Testis (tissue), 2 donors: ENCODE measurements at regions not wholly inside any gene's neighbourhood (a gene's known extent, or its start where the extent isn't known, plus 50 kb on each side); places are given as distances from the start of the nearest gene placed in this dataset.

ENCODE experiments used
- DNase-seq: peaks from one replicate; pipeline ENCODE4 v3.0.0-alpha.2; 2019
- H3K27ac ChIP-seq, 2 donors: fragments of 200-600 bp; sonication (generic); one replicate each; pipeline ENCODE4 v1.5.1; 2019
- H3K27me3 ChIP-seq: fragments of 200-600 bp; sonication (generic); one replicate; pipeline ENCODE4 v1.5.1; 2019
- H3K36me3 ChIP-seq: fragments of 200-600 bp; sonication (generic); one replicate; pipeline ENCODE4 v1.5.1; 2017; ENCODE audit warnings: low read depth; ENCODE audit errors: missing control alignments
- H3K4me1 ChIP-seq: fragments of 200-600 bp; sonication (generic); one replicate; pipeline ENCODE4 v1.5.1; 2019
- H3K4me3 ChIP-seq, 2 donors: fragments of 200-600 bp; sonication (generic); one replicate each; pipeline ENCODE4 v1.5.1; 2017 to 2019
- H3K9me3 ChIP-seq: fragments of 200-600 bp; sonication (generic); one replicate; pipeline ENCODE4 v1.5.1; 2017
- CTCF ChIP-seq, 3 experiments: fragments of 450-650 bp in 2 of 3; fragments of 200-600 bp in 1 of 3; sonication (generic) in 1 of 3; IDR thresholded peaks; one replicate each; pipeline ENCODE4 v1.5.1; 2016 to 2019; ENCODE audit warnings: antibody characterized with exemption in 3 of 3, mild to moderate bottlenecking in 2 of 3, moderate library complexity in 1 of 3
- POLR2A ChIP-seq: fragments of 450-650 bp; IDR thresholded peaks from one replicate; pipeline ENCODE4 v1.6.1; 2017; ENCODE audit warnings: antibody characterized with exemption, mild to moderate bottlenecking, moderate library complexity
- WGBS, 2 donors: methylation state at CpG; one replicate each; pipeline ENCODE4 v1.1.5; 2018; 5-methylcytosine and 5-hydroxymethylcytosine counted together
- intact Hi-C: fragments of 100-400 bp; cut with DNase I; formaldehyde crosslinking; loops from one replicate; pipeline ENCODE4 v1.15.1; 2023; ENCODE audit warnings: low total_unique reads

DNA sequence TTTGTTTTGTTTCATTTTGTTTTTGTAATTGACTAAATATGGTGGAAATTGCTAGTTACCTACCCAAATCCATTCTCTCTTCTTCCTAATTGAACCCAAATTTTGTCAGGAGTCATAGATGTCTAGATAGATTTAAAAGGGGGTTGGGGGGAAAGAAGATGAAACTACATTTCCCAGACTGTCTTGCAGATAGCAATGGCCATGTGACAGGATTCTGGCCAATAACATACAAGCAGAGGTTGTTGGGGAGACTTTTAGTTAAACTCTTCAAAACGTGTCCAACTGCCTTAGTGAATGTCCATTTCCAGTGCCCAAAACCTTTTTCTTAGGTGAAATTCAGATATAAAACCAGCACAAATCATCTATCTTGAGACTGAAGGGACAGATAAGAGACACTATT, 583.9 kb upstream of the API5 start:
- intact Hi-C loops: no loop called here
- no peaks in the 10 kb centered on the region for H3K9me3 ChIP-seq
- no peak for DNase-seq
- 54% methylated on average over 1 of the region's 1 CpG for WGBS, 2 donors
- TF ChIP-seq CTCF (IDR thresholded peaks at IDR 0.05): no peak
- no peak overlapping the region for H3K27ac ChIP-seq
- H3K4me3 ChIP-seq: no peak overlapping the region
- no peaks in the 10 kb centered on the region for H3K4me1 ChIP-seq
- H3K27me3 ChIP-seq: no peaks in the 10 kb centered on the region
- no peaks in the 10 kb centered on the region for H3K36me3 ChIP-seq

DNA sequence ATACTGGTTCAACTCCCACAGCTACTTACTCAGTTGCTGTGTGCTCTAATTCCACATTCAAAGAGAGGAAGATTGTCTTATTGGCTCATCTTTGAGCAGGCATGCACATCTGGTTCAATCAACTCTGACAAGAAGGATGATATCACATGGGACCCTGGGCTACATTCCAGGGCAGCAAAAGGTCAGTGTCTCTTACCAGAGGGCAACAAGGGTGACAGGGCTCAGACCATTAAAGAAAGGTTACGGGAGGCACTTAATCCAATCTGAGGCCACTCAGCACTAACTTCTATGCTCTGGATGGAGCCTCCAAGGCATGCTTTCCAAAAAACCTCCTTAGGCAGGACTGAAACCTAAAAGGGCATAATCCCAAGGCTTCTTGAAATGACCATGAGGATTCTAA, 549.4 kb upstream of the API5 start:
- intact Hi-C loops: no loop called here
- no peak for DNase-seq

DNA sequence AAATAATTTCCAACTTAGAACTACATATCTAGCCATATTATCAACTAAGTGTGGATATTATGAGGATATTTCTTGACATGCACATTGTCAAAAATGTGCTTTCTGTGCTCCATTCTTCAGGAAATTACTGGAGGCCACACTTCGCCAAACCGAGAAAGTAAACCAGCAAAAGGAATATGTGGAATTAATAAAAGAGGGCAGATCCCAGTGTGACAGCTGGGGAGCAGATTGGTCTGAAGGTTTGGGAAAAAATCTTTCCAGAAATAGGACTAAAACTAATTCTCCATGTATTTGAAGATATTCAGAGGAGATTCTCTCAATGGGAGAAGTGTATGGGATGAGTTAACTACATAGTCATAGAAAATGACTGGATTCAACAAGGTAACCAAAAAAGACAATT, 546.9 kb upstream of the API5 start:
- WGBS, 2 donors: 89 to 93% methylated on average over 2 of the region's 2 CpGs
- no peaks in the 10 kb centered on the region for H3K9me3 ChIP-seq
- H3K4me3 ChIP-seq: no peak overlapping the region
- H3K27me3 ChIP-seq: no peaks in the 10 kb centered on the region
- no peak overlapping the region for H3K27ac ChIP-seq
- no peak for TF ChIP-seq POLR2A
- no peak for TF ChIP-seq CTCF (IDR thresholded peaks at IDR 0.05)
- H3K36me3 ChIP-seq: no peaks in the 10 kb centered on the region
- no peak for DNase-seq
- H3K4me1 ChIP-seq: no peaks in the 10 kb centered on the region
- intact Hi-C loops: no loop called here

More for the DNA sequence above, 549.4 kb upstream of the API5 start:
- H3K4me1 ChIP-seq: no peaks in the 10 kb centered on the region
- TF ChIP-seq CTCF (IDR thresholded peaks at IDR 0.05) (no peak), POLR2A (no peak)
- no peak overlapping the region for H3K27ac ChIP-seq
- H3K36me3 ChIP-seq: no peaks in the 10 kb centered on the region
- H3K9me3 ChIP-seq: no peaks in the 10 kb centered on the region
- H3K4me3 ChIP-seq: no peak overlapping the region
- no peaks in the 10 kb centered on the region for H3K27me3 ChIP-seq
- WGBS, 2 donors: 73 to 79% methylated on average over 1 of the region's 1 CpG

- Histone ChIP-seq H3K4me3 (no peak overlapping the region), H3K27me3 (no peaks in the 10 kb centered on the region), H3K36me3 (no peaks in the 10 kb centered on the region), H3K9me3 (no peaks in the 10 kb centered on the region), H3K4me1 (no peaks in the 10 kb centered on the region), H3K27ac (no peak overlapping the region)
- TF ChIP-seq POLR2A (no peak), CTCF (IDR thresholded peaks at IDR 0.05) (no peak)
- intact Hi-C loops: no loop called here
- WGBS, 2 donors: 56 to 70% methylated on average over 2 of the region's 2 CpGs
- DNase-seq: no peak
Observed at GRCh38 chr11:42768576-42768975, 543.2 kb upstream of the API5 start.

- Histone ChIP-seq H3K9me3 (no peaks in the 10 kb centered on the region), H3K4me3 (no peak overlapping the region), H3K4me1 (no peaks in the 10 kb centered on the region), H3K27ac (no peak overlapping the region), H3K36me3 (no peaks in the 10 kb centered on the region), H3K27me3 (no peaks in the 10 kb centered on the region)
- intact Hi-C loops: no loop called here
- DNase-seq: peak; percentile 54
- TF ChIP-seq CTCF (IDR thresholded peaks at IDR 0.05) (peak; percentile 20 to 60 (median 39)), POLR2A (no peak)
- WGBS, 2 donors: 44 to 56% methylated on average over 1 of the region's 1 CpG
Observed at GRCh38 chr11:42770444-42771065, 541.2 kb upstream of the API5 start.
